ENCODE measurements at regions not wholly inside any gene's neighbourhood (a gene's known extent, or its start where the extent isn't known, plus 50 kb on each side); places are given as distances from the start of the nearest gene placed in this dataset.
"Not testable (repeated sequence)": the region's sequence is repeated elsewhere in the genome, so short reads cannot be mapped to it uniquely, and the experiment has no call there.

GRCh38 chr2:106336108-106336507, 132.1 kb downstream of the RGPD3 start:
- intact Hi-C loops (cut with micrococcal nuclease): no loop called here
- no peak for DNase-seq (ENCODE audit: unreplicated experiment)
- no TSS peak for BruUV-seq (replicated peaks)
- TF ChIP-seq CTCF (IDR thresholded peaks at IDR 0.05; ENCODE audit: unreplicated experiment): no peak
- ChIA-PET POLR2A (no interaction called here), CTCF (no interaction called here)
- no peak overlapping the region for H3K4me3 Mint-ChIP-seq (ENCODE audit: unreplicated experiment)
- no peaks in the 10 kb centered on the region for H3K9me3 Mint-ChIP-seq (ENCODE audit: unreplicated experiment)
- H3K36me3 Mint-ChIP-seq (ENCODE audit: insufficient read depth, unreplicated experiment): no peaks in the 10 kb centered on the region
- no peak overlapping the region for H3K27ac Mint-ChIP-seq (ENCODE audit: low read depth, unreplicated experiment)
- no peaks in the 10 kb centered on the region for H3K27me3 Mint-ChIP-seq (ENCODE audit: insufficient read depth, unreplicated experiment)
- H3K4me1 Mint-ChIP-seq (ENCODE audit: insufficient read depth, unreplicated experiment): no peaks in the 10 kb centered on the region

- Mint-ChIP-seq H3K4me3 (ENCODE audit: unreplicated experiment) (no peak overlapping the region), H3K9me3 (ENCODE audit: unreplicated experiment) (no peaks in the 10 kb centered on the region), H3K27me3 (ENCODE audit: insufficient read depth, unreplicated experiment) (no peaks in the 10 kb centered on the region), H3K36me3 (ENCODE audit: insufficient read depth, unreplicated experiment) (no peaks in the 10 kb centered on the region), H3K27ac (ENCODE audit: low read depth, unreplicated experiment) (no peak overlapping the region), H3K4me1 (ENCODE audit: insufficient read depth, unreplicated experiment) (no peaks in the 10 kb centered on the region)
- CTCF ChIA-PET: no interaction called here
- intact Hi-C loops (cut with micrococcal nuclease): no loop called here
- TF ChIP-seq CTCF (IDR thresholded peaks at IDR 0.05; ENCODE audit: unreplicated experiment): no peak
- no peak for DNase-seq (ENCODE audit: unreplicated experiment)
- POLR2A ChIA-PET: no interaction called here
- BruUV-seq (replicated peaks): no TSS peak
These were observed 133.4 kb downstream of the RGPD3 start for GRCh38 chr2:106334802-106335201.

GRCh38 chr2:106333253-106333873, 134.8 kb downstream of the RGPD3 start:
- H3K4me3 Mint-ChIP-seq (ENCODE audit: unreplicated experiment); DNase-seq (ENCODE audit: unreplicated experiment); H3K27me3 Mint-ChIP-seq (ENCODE audit: insufficient read depth, unreplicated experiment); H3K36me3 Mint-ChIP-seq (ENCODE audit: insufficient read depth, unreplicated experiment); H3K27ac Mint-ChIP-seq (ENCODE audit: low read depth, unreplicated experiment); POLR2A ChIA-PET; intact Hi-C loops (cut with micrococcal nuclease); H3K4me1 Mint-ChIP-seq (ENCODE audit: insufficient read depth, unreplicated experiment); BruUV-seq (replicated peaks); H3K9me3 Mint-ChIP-seq (ENCODE audit: unreplicated experiment): not testable (repeated sequence)
- CTCF ChIA-PET: interaction anchor here (0.6 kb wide), 2 partner anchors 192 to 945 kb away, joined by 3 to 4 read pairs; no protein-coding TSS in a partner anchor

GRCh38 chr2:106332054-106332453, 136.2 kb downstream of the RGPD3 start:
- Mint-ChIP-seq H3K36me3 (ENCODE audit: insufficient read depth, unreplicated experiment) (no peaks in the 10 kb centered on the region), H3K9me3 (ENCODE audit: unreplicated experiment) (no peaks in the 10 kb centered on the region), H3K4me1 (ENCODE audit: insufficient read depth, unreplicated experiment) (no peaks in the 10 kb centered on the region), H3K4me3 (ENCODE audit: unreplicated experiment) (no peak overlapping the region), H3K27me3 (ENCODE audit: insufficient read depth, unreplicated experiment) (no peaks in the 10 kb centered on the region), H3K27ac (ENCODE audit: low read depth, unreplicated experiment) (no peak overlapping the region)
- BruUV-seq (replicated peaks): no TSS peak
- intact Hi-C loops (cut with micrococcal nuclease): no loop called here
- TF ChIP-seq CTCF (IDR thresholded peaks at IDR 0.05; ENCODE audit: unreplicated experiment): no peak
- POLR2A ChIA-PET: no interaction called here
- DNase-seq (ENCODE audit: unreplicated experiment): no peak
- CTCF ChIA-PET: no interaction called here

GRCh38 chr2:106330384-106331261, 136.5 kb upstream of the UXS1 start:
- CTCF ChIA-PET; H3K9me3 Mint-ChIP-seq (ENCODE audit: unreplicated experiment); H3K4me1 Mint-ChIP-seq (ENCODE audit: insufficient read depth, unreplicated experiment); H3K27ac Mint-ChIP-seq (ENCODE audit: low read depth, unreplicated experiment); intact Hi-C loops (cut with micrococcal nuclease); BruUV-seq (replicated peaks); H3K27me3 Mint-ChIP-seq (ENCODE audit: insufficient read depth, unreplicated experiment); H3K36me3 Mint-ChIP-seq (ENCODE audit: insufficient read depth, unreplicated experiment); H3K4me3 Mint-ChIP-seq (ENCODE audit: unreplicated experiment); DNase-seq (ENCODE audit: unreplicated experiment): not testable (repeated sequence)
- POLR2A ChIA-PET: interaction anchor here (0.6 kb wide), 1 partner anchor 734 kb away, joined by 3 read pairs; no protein-coding TSS in a partner anchor
